ENCODE measurements at regions not wholly inside any gene's neighbourhood (a gene's known extent, or its start where the extent isn't known, plus 50 kb on each side); places are given as distances from the start of the nearest gene placed in this dataset.

GRCh38 chr6:11639376-11640235 is 102.1 kb downstream of the TMEM170B start:
- TF ChIP-seq FOXP2 (optimal IDR thresholded peaks at IDR 0.05; ENCODE audit: borderline replicate concordance, extremely low read depth, extremely low read length, insufficient read depth) = no peak
- no peak for TF ChIP-seq SIN3A (IDR thresholded peaks at IDR 0.05; ENCODE audit: borderline replicate concordance, insufficient read depth, low read length)

- TF ChIP-seq TAF1 (IDR thresholded peaks at IDR 0.05; ENCODE audit: borderline replicate concordance, insufficient read depth, low read length) = no peak
- TF ChIP-seq POLR2AphosphoS5 (IDR thresholded peaks at IDR 0.05; ENCODE audit: low read depth, low read length) = no peak
- no peak for TF ChIP-seq SIN3A (IDR thresholded peaks at IDR 0.05; ENCODE audit: borderline replicate concordance, insufficient read depth, low read length)
- TF ChIP-seq REST (IDR thresholded peaks at IDR 0.05; ENCODE audit: insufficient read depth in 1 of 2, low read depth in 2 of 2, low read length in 2 of 2) = no peak
- no peak for TF ChIP-seq FOXP2 (optimal IDR thresholded peaks at IDR 0.05; ENCODE audit: borderline replicate concordance, extremely low read depth, extremely low read length, insufficient read depth)
Observed at GRCh38 chr6:11640486-11640885, 102.9 kb downstream of the TMEM170B start.

- TF ChIP-seq TAF1 (IDR thresholded peaks at IDR 0.05; ENCODE audit: borderline replicate concordance, insufficient read depth, low read length) = no peak
- no peak for TF ChIP-seq FOXP2 (optimal IDR thresholded peaks at IDR 0.05; ENCODE audit: borderline replicate concordance, extremely low read depth, extremely low read length, insufficient read depth)
- no peak for TF ChIP-seq REST (IDR thresholded peaks at IDR 0.05; ENCODE audit: insufficient read depth in 1 of 2, low read depth in 2 of 2, low read length in 2 of 2)
- no peak for TF ChIP-seq SIN3A (IDR thresholded peaks at IDR 0.05; ENCODE audit: borderline replicate concordance, insufficient read depth, low read length)
- no peak for TF ChIP-seq POLR2AphosphoS5 (IDR thresholded peaks at IDR 0.05; ENCODE audit: low read depth, low read length)
Observed at GRCh38 chr6:11644071-11644470, 106.5 kb downstream of the TMEM170B start.

GRCh38 chr6:11644601-11645000 is 107.1 kb downstream of the TMEM170B start:
- TF ChIP-seq SIN3A (IDR thresholded peaks at IDR 0.05; ENCODE audit: borderline replicate concordance, insufficient read depth, low read length) = no peak
- TF ChIP-seq POLR2AphosphoS5 (IDR thresholded peaks at IDR 0.05; ENCODE audit: low read depth, low read length) = no peak
- TF ChIP-seq TAF1 (IDR thresholded peaks at IDR 0.05; ENCODE audit: borderline replicate concordance, insufficient read depth, low read length) = no peak
- no peak for TF ChIP-seq REST (IDR thresholded peaks at IDR 0.05; ENCODE audit: insufficient read depth in 1 of 2, low read depth in 2 of 2, low read length in 2 of 2)
- no peak for TF ChIP-seq FOXP2 (optimal IDR thresholded peaks at IDR 0.05; ENCODE audit: borderline replicate concordance, extremely low read depth, extremely low read length, insufficient read depth)

GRCh38 chr6:11645016-11645415 is 107.5 kb downstream of the TMEM170B start:
- no peak for TF ChIP-seq REST (IDR thresholded peaks at IDR 0.05; ENCODE audit: insufficient read depth in 1 of 2, low read depth in 2 of 2, low read length in 2 of 2)
- no peak for TF ChIP-seq TAF1 (IDR thresholded peaks at IDR 0.05; ENCODE audit: borderline replicate concordance, insufficient read depth, low read length)
- TF ChIP-seq SIN3A (IDR thresholded peaks at IDR 0.05; ENCODE audit: borderline replicate concordance, insufficient read depth, low read length) = no peak
- TF ChIP-seq POLR2AphosphoS5 (IDR thresholded peaks at IDR 0.05; ENCODE audit: low read depth, low read length) = no peak
- no peak for TF ChIP-seq FOXP2 (optimal IDR thresholded peaks at IDR 0.05; ENCODE audit: borderline replicate concordance, extremely low read depth, extremely low read length, insufficient read depth)
